ENCODE measurements at regions not wholly inside any gene's neighbourhood (a gene's known extent, or its start where the extent isn't known, plus 50 kb on each side); places are given as distances from the start of the nearest gene placed in this dataset.

GRCh38 chr21:26394341-26394740 lies 178.7 kb downstream of the CYYR1 start:
- ATAC-seq: no peak
- Histone ChIP-seq H3K79me2 (ENCODE audit: insufficient read depth, low read length) (no peaks in the 10 kb centered on the region), H3K4me3 (replicated peaks in 1 of 2; ENCODE audit: low read depth in 1 of 2, low read length in 2 of 2) (no peak overlapping the region), H3K4me2 (ENCODE audit: low read length) (no peak overlapping the region), H3K36me3 (ENCODE audit: control insufficient read depth in 1 of 2, insufficient read depth in 2 of 2, low read length in 2 of 2) (no peaks in the 10 kb centered on the region), H3K9me3 (ENCODE audit: control insufficient read depth in 1 of 2, insufficient read depth in 1 of 2, low read depth in 1 of 2, low read length in 2 of 2) (peaks cover 0 to 2% of the 10 kb centered on the region in 2 experiments; a peak in 1 of 4 replicates), H3K27me3 (ENCODE audit: insufficient read depth, low read length) (no peaks in the 10 kb centered on the region), H4K20me1 (ENCODE audit: insufficient read depth) (no peaks in the 10 kb centered on the region), H3K9me2 (ENCODE audit: insufficient read depth) (no peaks in the 10 kb centered on the region), H3K27ac (ENCODE audit: low read depth, low read length) (no peak overlapping the region), H2AFZ (ENCODE audit: low read depth, low read length, poor library complexity, severe bottlenecking) (no peak overlapping the region), H3K4me1 (ENCODE audit: control insufficient read depth in 1 of 2, insufficient read depth in 2 of 2, low read length in 2 of 2) (peaks cover 2 to 14% of the 10 kb centered on the region in 2 experiments; a peak in 2 of 4 replicates), H3K9ac (ENCODE audit: low read length) (no peak overlapping the region)
- DNase-seq (ENCODE audit: low read depth, low spot score): no peak
- ChIA-PET RAD21 (ENCODE audit: low non-redundant PET in 1 of 2, low total read pairs in 2 of 2, uncharacterized antibody in 2 of 2, unreplicated experiment in 2 of 2) (no interaction called here), CTCF (no interaction called here), POLR2A (no interaction called here)
- TF ChIP-seq CBX3 (IDR thresholded peaks at IDR 0.05; ENCODE audit: low read depth): no peak
- TF ChIP-seq MAX (IDR thresholded peaks at IDR 0.05): no peak
- no peak for TF ChIP-seq FOSL1 (IDR thresholded peaks at IDR 0.05; ENCODE audit: low read depth)
- no peak for TF ChIP-seq POLR2A (IDR thresholded peaks at IDR 0.05; ENCODE audit: borderline replicate concordance, extremely low read depth, insufficient read depth, insufficient read length)
- no peak for TF ChIP-seq ZBTB33 (IDR thresholded peaks at IDR 0.05; ENCODE audit: extremely low read depth, insufficient replicate concordance, low read length)
- no peak for TF ChIP-seq ZNF274 (IDR thresholded peaks at IDR 0.05; ENCODE audit: low read depth, low read length)
- no peak for TF ChIP-seq EZH2phosphoT487 (IDR thresholded peaks at IDR 0.05; ENCODE audit: borderline replicate concordance)
- TF ChIP-seq ZFX (IDR thresholded peaks at IDR 0.05): no peak
- no peak for TF ChIP-seq JUND (IDR thresholded peaks at IDR 0.05)
- no peak for TF ChIP-seq POLR2AphosphoS5 (IDR thresholded peaks at IDR 0.05; ENCODE audit: low read depth, low read length)
- TF ChIP-seq REST (IDR thresholded peaks at IDR 0.05; ENCODE audit: low read depth): no peak
- no peak for TF ChIP-seq CEBPB (IDR thresholded peaks at IDR 0.05; ENCODE audit: low read depth)
- TF ChIP-seq SIN3A (IDR thresholded peaks at IDR 0.05; ENCODE audit: low read depth): no peak
- TF ChIP-seq CTCF (IDR thresholded peaks at IDR 0.05 in 2 of 3, conservative IDR thresholded peaks at IDR 0.05 in 1 of 3; ENCODE audit: borderline replicate concordance in 1 of 3, insufficient read depth in 1 of 3, low read depth in 2 of 3, low read length in 2 of 3): no peak
- no peak for TF ChIP-seq RAD21 (IDR thresholded peaks at IDR 0.05; ENCODE audit: low read depth)
- TF ChIP-seq ELF1 (IDR thresholded peaks at IDR 0.05; ENCODE audit: borderline replicate concordance, low read depth): no peak
- no peak for TF ChIP-seq SRF (IDR thresholded peaks at IDR 0.05; ENCODE audit: low read depth)
- TF ChIP-seq ATF3 (IDR thresholded peaks at IDR 0.05): no peak
- TF ChIP-seq TCF7L2 (IDR thresholded peaks at IDR 0.05; ENCODE audit: borderline replicate concordance, extremely low read depth, insufficient read depth, insufficient read length): no peak
- intact Hi-C loops (cut with micrococcal nuclease): no loop called here
- no TSS peak for BruUV-seq (replicated peaks)

Data from HCT116 (cell line).